OCI-LY3 (cell line): ENCODE measurements at regions not wholly inside any gene's neighbourhood (a gene's known extent, or its start where the extent isn't known, plus 50 kb on each side); places are given as distances from the start of the nearest gene placed in this dataset.
"Not testable (repeated sequence)": the region's sequence is repeated elsewhere in the genome, so short reads cannot be mapped to it uniquely, and the experiment has no call there.

Source experiments
- H2AFZ ChIP-seq: fragments of 200-600, 300-600 bp; shearing (Covaris generic); 2 replicates; pipeline ENCODE4 v1.6.0; 2014; ENCODE audit warnings: antibody characterized with exemption, low read depth, low read length
- H3K27ac ChIP-seq: fragments of 200-600, 300-600 bp; sonication (generic); 2 replicates; pipeline ENCODE4 v1.5.1; 2014; ENCODE audit warnings: mild to moderate bottlenecking, low read length, moderate library complexity, mixed read lengths
- H3K27me3 ChIP-seq: fragments of 200-600, 300-600 bp; sonication (generic); 2 replicates; pipeline ENCODE4 v1.6.1; 2014; ENCODE audit warnings: low read depth, low read length, mixed read lengths
- H3K36me3 ChIP-seq: fragments of 200-600, 300-600 bp; sonication (generic); replicated peaks from 2 replicates; pipeline ENCODE3; 2014; ENCODE audit warnings: low read depth, low read length, mixed read lengths
- H3K4me1 ChIP-seq: fragments of 300-600, 200-600 bp; sonication (generic); 2 replicates; pipeline ENCODE4 v1.6.1; 2014; ENCODE audit warnings: low read length, mixed read lengths
- H3K4me2 ChIP-seq: fragments of 200-600, 300-600 bp; sonication (generic); 2 replicates; pipeline ENCODE4 v1.6.1; 2014; ENCODE audit warnings: low read length, mixed read lengths
- H3K4me3 ChIP-seq: fragments of 300-600, 200-600 bp; sonication (generic); 2 replicates; pipeline ENCODE4 v1.5.1; 2014; ENCODE audit warnings: antibody characterized with exemption, mild to moderate bottlenecking, low read length, moderate library complexity
- H3K79me2 ChIP-seq: fragments of 300-600, 200-600 bp; shearing (Covaris generic); 2 replicates; pipeline ENCODE4 v1.6.1; 2014; ENCODE audit warnings: mild to moderate bottlenecking, low read length, mixed read lengths
- H3K9ac ChIP-seq: fragments of 300-600, 200-600 bp; shearing (Covaris generic); 2 replicates; pipeline ENCODE4 v1.6.0; 2014; ENCODE audit warnings: mild to moderate bottlenecking, low read length, moderate library complexity
- H3K9me3 ChIP-seq: fragments of 200-600, 300-600 bp; shearing (Covaris generic); 2 replicates; pipeline ENCODE4 v1.6.1; 2014; ENCODE audit warnings: low read length, mixed read lengths; ENCODE audit not compliant: insufficient read depth
- H4K20me1 ChIP-seq: fragments of 200-600, 300-600 bp; sonication (generic); 2 replicates; pipeline ENCODE4 v1.6.1; 2016; ENCODE audit warnings: low read length, mixed read lengths; ENCODE audit not compliant: insufficient read depth
- EZH2phosphoT487 ChIP-seq: fragments of 200-600 bp; shearing (Covaris generic); IDR thresholded peaks from 2 replicates; pipeline ENCODE4 v1.6.1; 2018; ENCODE audit warnings: antibody characterized with exemption, mixed run types, low read depth
- TF ChIP-seq, protein P1 (sequence below): fragments of 200-600, 300-600 bp; sonication (generic); IDR thresholded peaks from 2 replicates; pipeline ENCODE4 v1.5.1; 2014; ENCODE audit warnings: antibody characterized with exemption, low read length, low read depth

DNA sequence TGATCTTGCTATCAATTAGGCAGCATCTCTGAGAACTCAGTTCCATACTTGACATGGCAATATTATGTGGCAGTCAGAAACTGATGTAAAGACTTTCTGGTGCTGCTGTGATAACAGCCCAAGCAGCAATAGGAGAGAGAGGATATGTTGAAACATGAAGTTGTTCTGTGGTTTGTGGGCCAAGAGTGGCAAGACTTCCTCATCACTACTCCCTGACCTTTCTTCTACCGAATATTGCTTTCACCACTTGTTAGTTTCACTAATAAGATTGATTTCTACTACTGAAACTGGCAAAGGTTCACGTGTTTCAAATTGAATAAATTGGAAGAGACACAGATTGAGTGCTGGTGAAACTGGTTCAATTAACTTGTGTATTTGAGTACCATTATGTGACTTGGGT, 852.6 kb upstream of the RAG2 start:
- Histone ChIP-seq H4K20me1 (no peaks in the 10 kb centered on the region), H3K79me2 (no peaks in the 10 kb centered on the region), H2AFZ (no peak overlapping the region), H3K4me3 (no peak overlapping the region), H3K4me2 (peak overlapping the region; percentile 13; the same call in 1 of the 2 replicates), H3K9me3 (no peaks in the 10 kb centered on the region), H3K27me3 (no peaks in the 10 kb centered on the region), H3K36me3 (no peaks in the 10 kb centered on the region), H3K9ac (no peak overlapping the region), H3K4me1 (peaks cover 9% of the 10 kb centered on the region; the same call in 1 of the 2 replicates), H3K27ac (no peak overlapping the region)
- TF ChIP-seq EZH2phosphoT487: no peak
- TF ChIP-seq, protein P1, sequence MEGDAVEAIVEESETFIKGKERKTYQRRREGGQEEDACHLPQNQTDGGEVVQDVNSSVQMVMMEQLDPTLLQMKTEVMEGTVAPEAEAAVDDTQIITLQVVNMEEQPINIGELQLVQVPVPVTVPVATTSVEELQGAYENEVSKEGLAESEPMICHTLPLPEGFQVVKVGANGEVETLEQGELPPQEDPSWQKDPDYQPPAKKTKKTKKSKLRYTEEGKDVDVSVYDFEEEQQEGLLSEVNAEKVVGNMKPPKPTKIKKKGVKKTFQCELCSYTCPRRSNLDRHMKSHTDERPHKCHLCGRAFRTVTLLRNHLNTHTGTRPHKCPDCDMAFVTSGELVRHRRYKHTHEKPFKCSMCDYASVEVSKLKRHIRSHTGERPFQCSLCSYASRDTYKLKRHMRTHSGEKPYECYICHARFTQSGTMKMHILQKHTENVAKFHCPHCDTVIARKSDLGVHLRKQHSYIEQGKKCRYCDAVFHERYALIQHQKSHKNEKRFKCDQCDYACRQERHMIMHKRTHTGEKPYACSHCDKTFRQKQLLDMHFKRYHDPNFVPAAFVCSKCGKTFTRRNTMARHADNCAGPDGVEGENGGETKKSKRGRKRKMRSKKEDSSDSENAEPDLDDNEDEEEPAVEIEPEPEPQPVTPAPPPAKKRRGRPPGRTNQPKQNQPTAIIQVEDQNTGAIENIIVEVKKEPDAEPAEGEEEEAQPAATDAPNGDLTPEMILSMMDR: no peak

GRCh38 chr11:37449146-37449545, 851.1 kb upstream of the RAG2 start:
- Histone ChIP-seq H2AFZ (no peak overlapping the region), H3K4me2 (no peak overlapping the region), H3K27ac (no peak overlapping the region)

GRCh38 chr11:37442576-37442975, 844.5 kb upstream of the RAG2 start:
- no peak for TF ChIP-seq EZH2phosphoT487
- TF ChIP-seq, protein P1: no peak
- Histone ChIP-seq H2AFZ (no peak overlapping the region), H3K4me3 (no peak overlapping the region), H3K4me1 (no peaks in the 10 kb centered on the region), H3K79me2 (no peaks in the 10 kb centered on the region), H3K36me3 (no peaks in the 10 kb centered on the region), H4K20me1 (no peaks in the 10 kb centered on the region), H3K9ac (no peak overlapping the region), H3K27me3 (no peaks in the 10 kb centered on the region), H3K27ac (no peak overlapping the region), H3K9me3 (no peaks in the 10 kb centered on the region), H3K4me2 (no peak overlapping the region)

More at GRCh38 chr11:37449146-37449545, 851.1 kb upstream of the RAG2 start:
- H3K9ac ChIP-seq: no peak overlapping the region
- no peaks in the 10 kb centered on the region for H3K79me2 ChIP-seq
- no peaks in the 10 kb centered on the region for H3K36me3 ChIP-seq
- H3K9me3 ChIP-seq: no peaks in the 10 kb centered on the region
- TF ChIP-seq, protein P1: peak; percentile 62
- no peak for TF ChIP-seq EZH2phosphoT487
- no peaks in the 10 kb centered on the region for H4K20me1 ChIP-seq
- peaks cover 9% of the 10 kb centered on the region; the same call in 1 of the 2 replicates for H3K4me1 ChIP-seq
- no peak overlapping the region for H3K4me3 ChIP-seq
- H3K27me3 ChIP-seq: no peaks in the 10 kb centered on the region

DNA sequence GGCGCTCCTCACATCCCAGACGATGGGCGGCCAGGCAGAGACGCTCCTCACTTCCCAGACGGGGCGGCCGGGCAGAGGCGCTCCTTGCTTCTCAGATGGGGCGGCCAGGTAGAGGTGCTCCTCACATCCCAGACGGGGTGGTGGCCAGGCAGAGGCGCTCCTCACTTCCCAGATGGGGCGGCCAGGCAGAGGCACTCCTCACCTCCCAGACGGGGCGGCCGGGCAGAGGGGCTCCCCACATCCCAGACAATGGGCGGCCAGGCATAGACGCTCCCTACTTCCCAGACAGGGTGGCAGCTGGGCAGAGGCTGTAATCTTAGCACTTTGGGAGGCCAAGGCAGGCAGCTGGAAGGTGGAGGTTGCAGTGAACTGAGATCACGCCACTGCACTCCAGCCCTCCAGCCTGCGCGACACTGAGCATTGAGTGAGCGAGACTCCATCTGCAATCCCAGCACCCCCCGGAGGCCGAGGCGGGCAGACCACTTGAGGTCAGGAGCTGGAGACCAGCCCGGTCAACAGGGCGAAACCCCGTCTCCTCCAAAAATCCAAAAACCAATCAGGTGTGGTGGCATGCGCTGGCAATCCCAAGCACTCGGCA, 833.7 kb upstream of the RAG2 start:
- H3K4me1 ChIP-seq, H3K27me3 ChIP-seq, H4K20me1 ChIP-seq, H3K9me3 ChIP-seq, H3K36me3 ChIP-seq, H2AFZ ChIP-seq, H3K9ac ChIP-seq, H3K27ac ChIP-seq, H3K79me2 ChIP-seq, H3K4me2 ChIP-seq, H3K4me3 ChIP-seq: not testable (repeated sequence)

DNA sequence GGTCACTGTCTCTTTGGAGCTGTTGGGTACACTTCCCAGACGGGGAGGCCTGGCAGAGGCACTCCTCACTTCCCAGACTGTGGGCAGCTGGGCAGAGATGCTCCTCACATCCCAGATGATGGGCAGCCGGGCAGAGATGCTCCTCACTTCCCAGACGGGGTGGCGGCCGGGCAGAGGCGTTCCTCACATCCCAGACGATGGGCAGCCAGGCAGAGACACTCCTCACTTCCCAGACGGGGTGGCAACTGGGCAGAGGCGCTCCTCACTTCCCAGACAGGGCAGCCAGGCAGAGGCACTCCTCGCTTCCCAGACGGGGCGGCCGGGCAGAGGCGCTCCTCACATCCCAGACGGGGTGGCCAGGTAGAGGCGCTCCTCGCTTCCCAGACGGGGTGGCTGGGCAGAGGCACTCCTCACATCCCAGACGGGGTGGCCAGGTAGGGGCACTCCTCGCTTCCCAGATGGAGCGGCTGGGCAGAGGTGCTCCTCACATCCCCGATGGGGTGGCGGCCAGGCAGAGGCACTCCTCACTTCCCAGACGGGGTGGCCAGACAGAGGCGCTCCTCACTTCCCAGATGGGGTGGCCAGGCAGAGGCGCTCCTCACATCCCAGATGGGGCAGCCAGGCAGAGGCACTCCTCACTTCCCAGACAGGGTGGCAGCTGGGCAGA, 833.1 kb upstream of the RAG2 start:
- H3K9me3 ChIP-seq, H3K27ac ChIP-seq, H3K79me2 ChIP-seq, H3K27me3 ChIP-seq, H3K4me2 ChIP-seq, H2AFZ ChIP-seq, H3K36me3 ChIP-seq, H4K20me1 ChIP-seq, H3K4me1 ChIP-seq, H3K9ac ChIP-seq, H3K4me3 ChIP-seq: not testable (repeated sequence)
